HepG2 (cell line): ENCODE measurements at regions not wholly inside any gene's neighbourhood (a gene's known extent, or its start where the extent isn't known, plus 50 kb on each side); places are given as distances from the start of the nearest gene placed in this dataset.
A peak's percentile ranks its signal among the peaks of the same experiment; 100 is the strongest.

Experiments used
- ATAC-seq: fragments of 200-7000 bp; cut with Tn5 transposase; 3 replicates; pipeline ENCODE4 v1.9.1; 2020; ENCODE audit warnings: mild to moderate bottlenecking, moderate library complexity
- BruUV-seq: library from RNA; stranded (reverse); fragments of 400-500 nt; replicated peaks from 2 replicates; lab custom pipeline; 2021; lab: Mats Ljungman, UMichigan
- CTCF ChIA-PET: fragments of 300-600 bp; formaldehyde crosslinking; extraction: SDS; loops from one replicate; lab custom pipeline; 2021; ENCODE audit warnings: low total read pairs, inconsistent platforms, low intra/inter-chr PET ratio; lab: Yijun Ruan, JAX
- POLR2A ChIA-PET: fragments of 350-600 bp; sonication (Branson Sonifier 250); formaldehyde crosslinking; loops from one replicate; lab custom pipeline; 2020; ENCODE audit warnings: antibody characterized with exemption, inconsistent platforms; lab: Yijun Ruan, JAX
- DNase-seq: peaks from one replicate; pipeline ENCODE4 v3.0.0-alpha.2; 2015; ENCODE audit warnings: low spot score
- FAIRE-seq: peaks from 3 replicates; lab custom pipeline; 2011; peaks lifted over from hg19 to GRCh38; lab: Jason Lieb, UNC
- H2AFZ ChIP-seq: one replicate; pipeline ENCODE4 v1.6.1; 2011; ENCODE audit warnings: low read length, inconsistent platforms
- H3K27ac ChIP-seq: fragments of 300-600 bp; 3 replicates; pipeline ENCODE4 v1.8.0; 2011; ENCODE audit warnings: mixed run types, mild to moderate bottlenecking, mixed read lengths, low read length, inconsistent platforms; ENCODE audit not compliant: insufficient read depth; ENCODE audit errors: extremely low read length
- H3K27me3 ChIP-seq, 2 experiments: fragments of 200-600 bp in 1 of 2; 2 replicates in 1 of 2; 3 replicates in 1 of 2; pipeline versions ENCODE4 v1.6.0 to v1.8.0; 2011; ENCODE audit warnings: low read length in 2 of 2, mild to moderate bottlenecking in 2 of 2, moderate library complexity in 2 of 2, inconsistent platforms in 1 of 2; ENCODE audit not compliant: insufficient read depth in 2 of 2, control insufficient read depth in 1 of 2
- H3K36me3 ChIP-seq, 2 experiments: fragments of 200-600 bp in 1 of 2; replicated peaks in 1 of 2; 2 replicates in 1 of 2; 3 replicates in 1 of 2; pipeline versions ENCODE4 v1.5.1 to v1.8.0; 2011; ENCODE audit warnings: low read length in 2 of 2, inconsistent platforms in 1 of 2; ENCODE audit not compliant: insufficient read depth in 2 of 2, control insufficient read depth in 1 of 2
- H3K4me1 ChIP-seq: 2 replicates; pipeline ENCODE4 v1.5.1; 2012; ENCODE audit warnings: low read length, inconsistent platforms; ENCODE audit not compliant: insufficient read depth
- H3K4me2 ChIP-seq: 2 replicates; pipeline ENCODE4 v1.6.0; 2011; ENCODE audit warnings: low read depth, low read length, inconsistent platforms
- H3K4me3 ChIP-seq, 3 experiments: fragments of 200-600 bp in 1 of 3; sonication (generic), shearing (Covaris generic) in 1 of 3; replicated peaks in 1 of 3; 2 replicates each; pipeline ENCODE4 v1.5.1; 2011 to 2016; ENCODE audit warnings: low read length in 3 of 3, inconsistent platforms in 2 of 3, low read depth in 2 of 3, mild to moderate bottlenecking in 2 of 3, control low read depth in 1 of 3, mixed read lengths in 1 of 3; ENCODE audit not compliant: insufficient read depth in 1 of 3
- H3K79me2 ChIP-seq: one replicate; pipeline ENCODE4 v1.6.1; 2011; ENCODE audit warnings: low read length, inconsistent platforms; ENCODE audit not compliant: insufficient read depth
- H3K9ac ChIP-seq: 2 replicates; pipeline ENCODE4 v1.6.0; 2011; ENCODE audit warnings: mild to moderate bottlenecking, low read depth, low read length, inconsistent platforms; ENCODE audit not compliant: insufficient read depth
- H3K9me3 ChIP-seq: 2 replicates; pipeline ENCODE4 v1.5.1; 2012; ENCODE audit warnings: mild to moderate bottlenecking, low read length
- H4K20me1 ChIP-seq: 2 replicates; pipeline ENCODE4 v1.6.0; 2011; ENCODE audit warnings: inconsistent platforms, mild to moderate bottlenecking, low read length, moderate library complexity; ENCODE audit not compliant: insufficient read depth
- CEBPB ChIP-seq: IDR thresholded peaks from 2 replicates; pipeline ENCODE4 v1.6.1; 2011; ENCODE audit warnings: low read depth, low read length, improper control_type of control experiment, borderline replicate concordance
- CENPX ChIP-seq: sonication (generic); formaldehyde crosslinking; IDR thresholded peaks from 2 replicates; pipeline ENCODE4 v1.9.0; 2021; ENCODE audit warnings: mild to moderate bottlenecking, missing genetic modification reagents, moderate library complexity
- CHCHD3 ChIP-seq: sonication (generic); formaldehyde crosslinking; IDR thresholded peaks from 2 replicates; pipeline ENCODE4 v1.8.0; 2022; ENCODE audit warnings: mild to moderate bottlenecking, missing genetic modification reagents, moderate library complexity
- FOXA1 ChIP-seq, 2 experiments: fragments of 450-650 bp in 1 of 2; sonication (generic) in 1 of 2; formaldehyde crosslinking in 1 of 2; IDR thresholded peaks; 2 replicates each; pipeline versions ENCODE4 v1.4.0 to v1.6.1; 2016 to 2020; ENCODE audit warnings: missing genetic modification reagents in 1 of 2
- FOXM1 ChIP-seq: sonication (generic); formaldehyde crosslinking; IDR thresholded peaks from 2 replicates; pipeline ENCODE4 v1.5.0; 2020; ENCODE audit warnings: missing genetic modification reagents
- HNRNPLL ChIP-seq: fragments of 200-400 bp; formaldehyde crosslinking; IDR thresholded peaks from 2 replicates; pipeline ENCODE4 v1.6.1; 2017; ENCODE audit warnings: mild to moderate bottlenecking, low read depth, low read length; ENCODE audit not compliant: poor library complexity, severe bottlenecking
- NFYB ChIP-seq: sonication (generic); formaldehyde crosslinking; IDR thresholded peaks from 2 replicates; pipeline ENCODE4 v1.4.0; 2020; ENCODE audit warnings: missing genetic modification reagents
- ZNF12 ChIP-seq: sonication (generic); formaldehyde crosslinking; IDR thresholded peaks from 2 replicates; pipeline ENCODE4 v1.5.0; 2020; ENCODE audit warnings: missing genetic modification reagents
- ZSCAN12 ChIP-seq: sonication (generic); formaldehyde crosslinking; IDR thresholded peaks from 2 replicates; pipeline ENCODE4 v1.9.0; 2021; ENCODE audit warnings: mild to moderate bottlenecking, missing genetic modification reagents
- WGBS: methylation state at CpG from one replicate; pipeline ENCODE4 v1.1.6; 2017; ENCODE audit warnings: low lambda C conversion rate; 5-methylcytosine and 5-hydroxymethylcytosine counted together
- in situ Hi-C: cut with HindIII; loops from 2 replicates; pipeline ENCODE4 v1.10.0; 2017; ENCODE audit warnings: low pct_unique_long_range_greater_than_20kb; ENCODE audit not compliant: extremely low pct_ligation_motif_present
- intact Hi-C: fragments of 100-400 bp; cut with micrococcal nuclease; formaldehyde crosslinking; loops from one replicate; pipeline ENCODE4 v1.10.0; 2022; ENCODE audit not compliant: unreplicated experiment
- TF ChIP-seq, protein P1 (sequence below): sonication (generic); formaldehyde crosslinking; IDR thresholded peaks from 2 replicates; pipeline ENCODE4 v1.5.1; 2020; ENCODE audit warnings: missing genetic modification reagents, mild to moderate bottlenecking, borderline replicate concordance
- TF ChIP-seq, protein P2 (sequence below): sonication (generic); formaldehyde crosslinking; IDR thresholded peaks from 2 replicates; pipeline ENCODE4 v1.5.0; 2020; ENCODE audit warnings: mild to moderate bottlenecking, missing genetic modification reagents, borderline replicate concordance

DNA sequence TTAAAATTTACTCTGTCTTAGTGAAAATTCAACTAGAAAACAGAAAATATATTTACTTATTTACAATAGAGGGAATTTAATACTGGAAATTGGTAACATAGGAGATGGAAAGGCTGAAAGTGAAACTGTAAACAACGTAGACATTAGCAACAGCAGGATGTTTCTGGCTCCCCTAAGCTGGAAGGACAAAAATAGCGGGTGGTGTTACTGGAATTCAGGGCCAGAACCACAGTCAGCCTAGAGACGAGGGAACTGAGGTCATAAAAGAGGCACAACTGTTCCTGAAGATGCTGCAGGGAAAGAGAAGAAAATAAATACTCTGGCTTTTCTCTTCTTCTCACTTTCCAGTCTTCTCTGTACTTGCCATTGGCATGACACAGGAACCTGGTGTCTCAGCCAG is 80.4 kb upstream of the NIPBL start:
- H3K4me2 ChIP-seq, result no peak overlapping the region; the same call in 1 of the 2 replicates
- no peaks in the 10 kb centered on the region for H3K27me3 ChIP-seq
- POLR2A ChIA-PET, result no interaction called here
- in situ Hi-C loops (no loop called here), intact Hi-C loops (no loop called here)
- no peaks in the 10 kb centered on the region for H4K20me1 ChIP-seq
- H2AFZ ChIP-seq, result no peak overlapping the region
- TF ChIP-seq, protein P1, sequence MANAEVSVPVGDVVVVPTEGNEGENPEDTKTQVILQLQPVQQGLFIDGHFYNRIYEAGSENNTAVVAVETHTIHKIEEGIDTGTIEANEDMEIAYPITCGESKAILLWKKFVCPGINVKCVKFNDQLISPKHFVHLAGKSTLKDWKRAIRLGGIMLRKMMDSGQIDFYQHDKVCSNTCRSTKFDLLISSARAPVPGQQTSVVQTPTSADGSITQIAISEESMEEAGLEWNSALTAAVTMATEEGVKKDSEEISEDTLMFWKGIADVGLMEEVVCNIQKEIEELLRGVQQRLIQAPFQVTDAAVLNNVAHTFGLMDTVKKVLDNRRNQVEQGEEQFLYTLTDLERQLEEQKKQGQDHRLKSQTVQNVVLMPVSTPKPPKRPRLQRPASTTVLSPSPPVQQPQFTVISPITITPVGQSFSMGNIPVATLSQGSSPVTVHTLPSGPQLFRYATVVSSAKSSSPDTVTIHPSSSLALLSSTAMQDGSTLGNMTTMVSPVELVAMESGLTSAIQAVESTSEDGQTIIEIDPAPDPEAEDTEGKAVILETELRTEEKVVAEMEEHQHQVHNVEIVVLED (CRISPR knock-in tag), result no peak
- peak; percentile 78; the same call in 1 of the 2 replicates for TF ChIP-seq ZNF12 (CRISPR knock-in tag)
- no peak overlapping the region for H3K4me3 ChIP-seq
- BruUV-seq, result no TSS peak
- DNase-seq (no peak), FAIRE-seq (no peak), ATAC-seq (no peak)
- H3K9ac ChIP-seq, result no peak overlapping the region
- H3K9me3 ChIP-seq, result no peaks in the 10 kb centered on the region
- no peak overlapping the region for H3K27ac ChIP-seq
- no peaks in the 10 kb centered on the region for H3K36me3 ChIP-seq
- no peaks in the 10 kb centered on the region for H3K4me1 ChIP-seq
- H3K79me2 ChIP-seq, result no peaks in the 10 kb centered on the region
- CTCF ChIA-PET, result no interaction called here
- 21% methylated on average over 3 of the region's 3 CpGs for WGBS

DNA sequence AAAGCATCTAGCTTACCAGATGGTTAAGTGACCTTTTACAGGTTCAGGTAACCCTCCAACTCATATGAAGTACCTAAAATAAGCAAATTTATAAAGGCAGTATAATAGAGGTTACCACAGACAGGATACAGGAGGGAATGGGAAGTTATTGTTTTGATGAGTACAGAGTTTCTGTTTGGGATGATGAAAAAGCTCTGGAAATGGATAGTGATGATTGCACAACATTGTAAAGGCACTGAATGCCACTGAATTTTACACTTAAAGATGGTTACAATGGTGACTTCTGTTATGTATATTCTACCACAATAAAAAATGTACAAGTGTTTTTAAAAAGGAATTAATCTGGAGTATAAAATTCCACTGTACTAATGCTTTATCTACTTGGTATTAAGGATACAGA is 75.0 kb upstream of the NIPBL start:
- no peak overlapping the region for H3K27ac ChIP-seq
- H3K36me3 ChIP-seq, result no peaks in the 10 kb centered on the region
- POLR2A ChIA-PET, result no interaction called here
- no TSS peak for BruUV-seq
- in situ Hi-C loops (no loop called here), intact Hi-C loops (no loop called here)
- no peak for FAIRE-seq
- H3K79me2 ChIP-seq, result no peaks in the 10 kb centered on the region
- DNase-seq, result no peak
- ATAC-seq, result no peak
- H3K9ac ChIP-seq, result no peak overlapping the region
- no peaks in the 10 kb centered on the region for H4K20me1 ChIP-seq
- H3K4me1 ChIP-seq, result no peaks in the 10 kb centered on the region
- H3K4me3 ChIP-seq, result no peak overlapping the region
- H3K27me3 ChIP-seq, result no peaks in the 10 kb centered on the region
- CTCF ChIA-PET, result no interaction called here
- no peaks in the 10 kb centered on the region for H3K9me3 ChIP-seq
- no peak overlapping the region for H2AFZ ChIP-seq
- no peak overlapping the region for H3K4me2 ChIP-seq
- no peak for TF ChIP-seq FOXA1 (IDR thresholded peaks at IDR 0.05)
- TF ChIP-seq FOXA1 (CRISPR knock-in tag; IDR thresholded peaks at IDR 0.05), result no peak
- TF ChIP-seq, protein P2, sequence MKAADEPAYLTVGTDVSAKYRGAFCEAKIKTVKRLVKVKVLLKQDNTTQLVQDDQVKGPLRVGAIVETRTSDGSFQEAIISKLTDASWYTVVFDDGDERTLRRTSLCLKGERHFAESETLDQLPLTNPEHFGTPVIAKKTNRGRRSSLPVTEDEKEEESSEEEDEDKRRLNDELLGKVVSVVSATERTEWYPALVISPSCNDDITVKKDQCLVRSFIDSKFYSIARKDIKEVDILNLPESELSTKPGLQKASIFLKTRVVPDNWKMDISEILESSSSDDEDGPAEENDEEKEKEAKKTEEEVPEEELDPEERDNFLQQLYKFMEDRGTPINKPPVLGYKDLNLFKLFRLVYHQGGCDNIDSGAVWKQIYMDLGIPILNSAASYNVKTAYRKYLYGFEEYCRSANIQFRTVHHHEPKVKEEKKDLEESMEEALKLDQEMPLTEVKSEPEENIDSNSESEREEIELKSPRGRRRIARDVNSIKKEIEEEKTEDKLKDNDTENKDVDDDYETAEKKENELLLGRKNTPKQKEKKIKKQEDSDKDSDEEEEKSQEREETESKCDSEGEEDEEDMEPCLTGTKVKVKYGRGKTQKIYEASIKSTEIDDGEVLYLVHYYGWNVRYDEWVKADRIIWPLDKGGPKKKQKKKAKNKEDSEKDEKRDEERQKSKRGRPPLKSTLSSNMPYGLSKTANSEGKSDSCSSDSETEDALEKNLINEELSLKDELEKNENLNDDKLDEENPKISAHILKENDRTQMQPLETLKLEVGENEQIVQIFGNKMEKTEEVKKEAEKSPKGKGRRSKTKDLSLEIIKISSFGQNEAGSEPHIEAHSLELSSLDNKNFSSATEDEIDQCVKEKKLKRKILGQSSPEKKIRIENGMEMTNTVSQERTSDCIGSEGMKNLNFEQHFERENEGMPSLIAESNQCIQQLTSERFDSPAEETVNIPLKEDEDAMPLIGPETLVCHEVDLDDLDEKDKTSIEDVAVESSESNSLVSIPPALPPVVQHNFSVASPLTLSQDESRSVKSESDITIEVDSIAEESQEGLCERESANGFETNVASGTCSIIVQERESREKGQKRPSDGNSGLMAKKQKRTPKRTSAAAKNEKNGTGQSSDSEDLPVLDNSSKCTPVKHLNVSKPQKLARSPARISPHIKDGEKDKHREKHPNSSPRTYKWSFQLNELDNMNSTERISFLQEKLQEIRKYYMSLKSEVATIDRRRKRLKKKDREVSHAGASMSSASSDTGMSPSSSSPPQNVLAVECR (CRISPR knock-in tag), result no peak
- TF ChIP-seq HNRNPLL, result no peak
- peak; percentile 71 for TF ChIP-seq CEBPB
- no peak for TF ChIP-seq CHCHD3 (CRISPR knock-in tag)
- no peak for TF ChIP-seq ZSCAN12 (CRISPR knock-in tag)
- no peak for TF ChIP-seq CENPX (CRISPR knock-in tag)
- TF ChIP-seq NFYB (CRISPR knock-in tag), result no peak
- no peak for TF ChIP-seq FOXM1 (CRISPR knock-in tag)
- TF ChIP-seq, all 625 proteins: peak for 1
